Testis (tissue), 2 donors: ENCODE measurements at regions not wholly inside any gene's neighbourhood (a gene's known extent, or its start where the extent isn't known, plus 50 kb on each side); places are given as distances from the start of the nearest gene placed in this dataset.

Experiments
- POLR2A ChIP-seq: fragments of 450-650 bp; IDR thresholded peaks from one replicate; pipeline ENCODE4 v1.6.1; 2017; ENCODE audit warnings: antibody characterized with exemption, mild to moderate bottlenecking, moderate library complexity
- TF ChIP-seq, protein P1 (sequence below), 3 experiments: fragments of 450-650 bp in 2 of 3; fragments of 200-600 bp in 1 of 3; sonication (generic) in 1 of 3; IDR thresholded peaks; one replicate each; pipeline ENCODE4 v1.5.1; 2016 to 2019; ENCODE audit warnings: antibody characterized with exemption in 3 of 3, mild to moderate bottlenecking in 2 of 3, moderate library complexity in 1 of 3

- TF ChIP-seq, protein P1, sequence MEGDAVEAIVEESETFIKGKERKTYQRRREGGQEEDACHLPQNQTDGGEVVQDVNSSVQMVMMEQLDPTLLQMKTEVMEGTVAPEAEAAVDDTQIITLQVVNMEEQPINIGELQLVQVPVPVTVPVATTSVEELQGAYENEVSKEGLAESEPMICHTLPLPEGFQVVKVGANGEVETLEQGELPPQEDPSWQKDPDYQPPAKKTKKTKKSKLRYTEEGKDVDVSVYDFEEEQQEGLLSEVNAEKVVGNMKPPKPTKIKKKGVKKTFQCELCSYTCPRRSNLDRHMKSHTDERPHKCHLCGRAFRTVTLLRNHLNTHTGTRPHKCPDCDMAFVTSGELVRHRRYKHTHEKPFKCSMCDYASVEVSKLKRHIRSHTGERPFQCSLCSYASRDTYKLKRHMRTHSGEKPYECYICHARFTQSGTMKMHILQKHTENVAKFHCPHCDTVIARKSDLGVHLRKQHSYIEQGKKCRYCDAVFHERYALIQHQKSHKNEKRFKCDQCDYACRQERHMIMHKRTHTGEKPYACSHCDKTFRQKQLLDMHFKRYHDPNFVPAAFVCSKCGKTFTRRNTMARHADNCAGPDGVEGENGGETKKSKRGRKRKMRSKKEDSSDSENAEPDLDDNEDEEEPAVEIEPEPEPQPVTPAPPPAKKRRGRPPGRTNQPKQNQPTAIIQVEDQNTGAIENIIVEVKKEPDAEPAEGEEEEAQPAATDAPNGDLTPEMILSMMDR (IDR thresholded peaks at IDR 0.05): no peak
- TF ChIP-seq POLR2A: no peak
Observed at GRCh38 chr6:113392551-113393055, 464.5 kb upstream of the MARCKS start.
